Thyroid gland (tissue), 4 donors: ENCODE measurements at regions not wholly inside any gene's neighbourhood (a gene's known extent, or its start where the extent isn't known, plus 50 kb on each side); places are given as distances from the start of the nearest gene placed in this dataset.

Experiments
- POLR2A ChIP-seq, 2 donors: fragments of 450-650 bp; IDR thresholded peaks; one replicate each; pipeline ENCODE4 v1.6.1; 2017; ENCODE audit warnings: antibody characterized with exemption in 2 of 2, mild to moderate bottlenecking in 2 of 2, moderate library complexity in 1 of 2
- TF ChIP-seq, protein P1 (sequence below), 6 experiments: fragments of 200-600 bp in 3 of 6; fragments of 450-650 bp in 3 of 6; sonication (generic) in 3 of 6; IDR thresholded peaks; one replicate each; pipeline ENCODE4 v1.5.1; 2016 to 2019; ENCODE audit warnings: antibody characterized with exemption in 6 of 6, mild to moderate bottlenecking in 2 of 6, inconsistent platforms in 1 of 6, moderate library complexity in 1 of 6

- TF ChIP-seq, protein P1, sequence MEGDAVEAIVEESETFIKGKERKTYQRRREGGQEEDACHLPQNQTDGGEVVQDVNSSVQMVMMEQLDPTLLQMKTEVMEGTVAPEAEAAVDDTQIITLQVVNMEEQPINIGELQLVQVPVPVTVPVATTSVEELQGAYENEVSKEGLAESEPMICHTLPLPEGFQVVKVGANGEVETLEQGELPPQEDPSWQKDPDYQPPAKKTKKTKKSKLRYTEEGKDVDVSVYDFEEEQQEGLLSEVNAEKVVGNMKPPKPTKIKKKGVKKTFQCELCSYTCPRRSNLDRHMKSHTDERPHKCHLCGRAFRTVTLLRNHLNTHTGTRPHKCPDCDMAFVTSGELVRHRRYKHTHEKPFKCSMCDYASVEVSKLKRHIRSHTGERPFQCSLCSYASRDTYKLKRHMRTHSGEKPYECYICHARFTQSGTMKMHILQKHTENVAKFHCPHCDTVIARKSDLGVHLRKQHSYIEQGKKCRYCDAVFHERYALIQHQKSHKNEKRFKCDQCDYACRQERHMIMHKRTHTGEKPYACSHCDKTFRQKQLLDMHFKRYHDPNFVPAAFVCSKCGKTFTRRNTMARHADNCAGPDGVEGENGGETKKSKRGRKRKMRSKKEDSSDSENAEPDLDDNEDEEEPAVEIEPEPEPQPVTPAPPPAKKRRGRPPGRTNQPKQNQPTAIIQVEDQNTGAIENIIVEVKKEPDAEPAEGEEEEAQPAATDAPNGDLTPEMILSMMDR (IDR thresholded peaks at IDR 0.05) = no peak
- no peak for TF ChIP-seq POLR2A (IDR thresholded peaks at IDR 0.05)
These were observed 137.1 kb downstream of the GASK1B start for GRCh38 chr4:158035662-158036195.
